Dedifferentiated amniotic fluid mesenchymal stem cell (primary cell): ENCODE measurements at regions not wholly inside any gene's neighbourhood (a gene's known extent, or its start where the extent isn't known, plus 50 kb on each side); places are given as distances from the start of the nearest gene placed in this dataset.
"Not testable (repeated sequence)": the region's sequence is repeated elsewhere in the genome, so short reads cannot be mapped to it uniquely, and the experiment has no call there.

ENCODE experiments used
- DNase-seq: peaks from one replicate; pipeline ENCODE4 v3.0.0-alpha.2; 2016; ENCODE audit errors: extremely low spot score

GRCh38 chr4:125749354-125749753 lies 434.6 kb downstream of the FAT4 start:
- no peak for DNase-seq

GRCh38 chr4:125750399-125750798 lies 435.6 kb downstream of the FAT4 start:
- DNase-seq = no peak

GRCh38 chr4:125750828-125751466 lies 436.2 kb downstream of the FAT4 start:
- no peak for DNase-seq

- no peak for DNase-seq
Measured at GRCh38 chr4:125758438-125758837, 443.7 kb downstream of the FAT4 start.

GRCh38 chr4:125760201-125760819 lies 445.6 kb downstream of the FAT4 start:
- DNase-seq = no peak

- no peak for DNase-seq
Measured at GRCh38 chr4:125760956-125761355, 446.2 kb downstream of the FAT4 start.

GRCh38 chr4:125762537-125762936 lies 447.8 kb downstream of the FAT4 start:
- no peak for DNase-seq

- no peak for DNase-seq
Measured at GRCh38 chr4:125765941-125766340, 451.2 kb downstream of the FAT4 start.

- DNase-seq = no peak
Measured at GRCh38 chr4:125770814-125771398, 456.2 kb downstream of the FAT4 start.

- no peak for DNase-seq
Measured at GRCh38 chr4:125772680-125773079, 457.9 kb downstream of the FAT4 start.

GRCh38 chr4:125773502-125773901 lies 458.7 kb downstream of the FAT4 start:
- DNase-seq = no peak

- DNase-seq = no peak
Measured at GRCh38 chr4:125773931-125774330, 459.2 kb downstream of the FAT4 start.

- no peak for DNase-seq
Measured at GRCh38 chr4:125776146-125776545, 461.4 kb downstream of the FAT4 start.

- no peak for DNase-seq
Measured at GRCh38 chr4:125780164-125780563, 465.4 kb downstream of the FAT4 start.

- DNase-seq = no peak
Measured at GRCh38 chr4:125780747-125781146, 466.0 kb downstream of the FAT4 start.

GRCh38 chr4:125781651-125782050 lies 466.9 kb downstream of the FAT4 start:
- DNase-seq = no peak

- no peak for DNase-seq
Measured at GRCh38 chr4:125784741-125785140, 470.0 kb downstream of the FAT4 start.

GRCh38 chr4:125787707-125788106 lies 473.0 kb downstream of the FAT4 start:
- no peak for DNase-seq

GRCh38 chr4:125789023-125789422 lies 474.3 kb downstream of the FAT4 start:
- DNase-seq = peak; percentile 31

- no peak for DNase-seq
Measured at GRCh38 chr4:125791896-125792295, 477.1 kb downstream of the FAT4 start.

GRCh38 chr4:125794989-125795388 lies 480.2 kb downstream of the FAT4 start:
- no peak for DNase-seq

GRCh38 chr4:125796138-125796537 lies 481.4 kb downstream of the FAT4 start:
- no peak for DNase-seq

- DNase-seq = not testable (repeated sequence)
Measured at GRCh38 chr4:125797621-125798020, 482.9 kb downstream of the FAT4 start.
